C4-2B (cell line): ENCODE measurements at regions not wholly inside any gene's neighbourhood (a gene's known extent, or its start where the extent isn't known, plus 50 kb on each side); places are given as distances from the start of the nearest gene placed in this dataset.

Source experiments
- ZFX ChIP-seq: fragments of 450-650 bp; IDR thresholded peaks from 2 replicates; pipeline ENCODE4 v1.6.1; 2017
- TF ChIP-seq, protein P1 (sequence below): fragments of 450-650 bp; conservative IDR thresholded peaks from 2 replicates; pipeline ENCODE4 v1.5.1; 2017; ENCODE audit warnings: mild to moderate bottlenecking

DNA sequence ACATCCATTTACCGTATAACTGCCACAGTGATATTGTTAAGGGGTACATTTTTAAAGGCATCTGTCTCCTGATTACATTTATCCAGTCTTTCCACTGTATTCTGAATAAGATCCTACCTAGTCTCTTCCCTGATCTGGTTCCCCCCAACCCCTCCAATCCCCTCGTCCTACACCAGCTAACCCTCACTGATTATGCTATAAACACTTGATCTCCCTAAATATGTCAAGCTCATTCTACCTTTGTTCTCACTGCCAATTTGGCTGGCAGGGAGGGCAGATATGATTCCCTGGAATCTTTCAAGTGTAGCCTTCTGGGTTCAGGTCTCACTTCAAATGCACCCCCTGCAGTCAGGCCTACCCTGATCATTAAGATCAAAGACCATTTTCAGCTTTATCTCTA is 1379.8 kb upstream of the MIR17HG start:
- TF ChIP-seq, protein P1, sequence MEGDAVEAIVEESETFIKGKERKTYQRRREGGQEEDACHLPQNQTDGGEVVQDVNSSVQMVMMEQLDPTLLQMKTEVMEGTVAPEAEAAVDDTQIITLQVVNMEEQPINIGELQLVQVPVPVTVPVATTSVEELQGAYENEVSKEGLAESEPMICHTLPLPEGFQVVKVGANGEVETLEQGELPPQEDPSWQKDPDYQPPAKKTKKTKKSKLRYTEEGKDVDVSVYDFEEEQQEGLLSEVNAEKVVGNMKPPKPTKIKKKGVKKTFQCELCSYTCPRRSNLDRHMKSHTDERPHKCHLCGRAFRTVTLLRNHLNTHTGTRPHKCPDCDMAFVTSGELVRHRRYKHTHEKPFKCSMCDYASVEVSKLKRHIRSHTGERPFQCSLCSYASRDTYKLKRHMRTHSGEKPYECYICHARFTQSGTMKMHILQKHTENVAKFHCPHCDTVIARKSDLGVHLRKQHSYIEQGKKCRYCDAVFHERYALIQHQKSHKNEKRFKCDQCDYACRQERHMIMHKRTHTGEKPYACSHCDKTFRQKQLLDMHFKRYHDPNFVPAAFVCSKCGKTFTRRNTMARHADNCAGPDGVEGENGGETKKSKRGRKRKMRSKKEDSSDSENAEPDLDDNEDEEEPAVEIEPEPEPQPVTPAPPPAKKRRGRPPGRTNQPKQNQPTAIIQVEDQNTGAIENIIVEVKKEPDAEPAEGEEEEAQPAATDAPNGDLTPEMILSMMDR, result no peak
- TF ChIP-seq ZFX, result no peak
